Neural progenitor cell (in vitro differentiated cells): ENCODE measurements at regions not wholly inside any gene's neighbourhood (a gene's known extent, or its start where the extent isn't known, plus 50 kb on each side); places are given as distances from the start of the nearest gene placed in this dataset.

Source experiments
- EZH2 ChIP-seq: fragments of 200-600 bp; sonication (generic); IDR thresholded peaks from 2 replicates; pipeline ENCODE4 v1.6.1; 2017; ENCODE audit warnings: antibody characterized with exemption, mild to moderate bottlenecking, moderate library complexity
- TF ChIP-seq, protein P1 (sequence below): fragments of 200-600 bp; sonication (generic); IDR thresholded peaks from 2 replicates; pipeline ENCODE4 v1.5.1; 2017; ENCODE audit warnings: antibody characterized with exemption, mild to moderate bottlenecking

DNA sequence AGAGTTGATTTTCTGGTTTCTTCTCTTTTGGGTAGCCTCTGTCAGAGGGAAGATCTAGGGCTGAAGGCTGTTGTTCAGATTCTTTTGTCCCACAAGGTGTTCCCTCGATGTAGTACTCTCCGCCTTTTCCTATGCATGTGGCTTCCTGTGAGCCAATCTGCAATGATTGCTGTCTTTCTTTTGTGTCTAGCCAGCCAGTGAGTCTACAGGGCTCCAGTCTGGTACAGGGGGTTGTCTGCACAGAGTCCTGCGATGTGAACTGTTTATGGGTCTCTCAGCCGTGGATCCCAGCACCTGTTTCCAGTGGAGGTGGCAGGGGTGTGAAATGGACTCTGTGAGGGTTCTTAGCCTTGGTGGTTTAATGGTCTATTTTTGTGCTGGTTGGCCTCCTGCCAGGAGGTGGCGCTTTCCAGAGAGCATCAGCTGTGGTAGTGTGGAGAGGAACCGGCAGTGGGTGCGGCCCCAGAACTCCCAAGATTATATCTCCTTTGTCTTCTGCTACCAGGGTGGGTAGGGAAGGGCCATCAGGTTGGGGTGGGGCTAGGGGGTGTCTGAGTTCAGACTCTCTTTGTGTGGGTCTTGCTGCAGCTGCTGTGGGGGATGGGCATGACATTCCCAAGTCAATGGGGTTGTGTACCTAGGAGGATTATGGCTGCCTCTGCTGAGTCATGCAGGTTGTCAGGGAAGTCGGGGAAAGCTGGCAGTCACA, 81.3 kb upstream of the C21orf91 start:
- TF ChIP-seq, protein P1, sequence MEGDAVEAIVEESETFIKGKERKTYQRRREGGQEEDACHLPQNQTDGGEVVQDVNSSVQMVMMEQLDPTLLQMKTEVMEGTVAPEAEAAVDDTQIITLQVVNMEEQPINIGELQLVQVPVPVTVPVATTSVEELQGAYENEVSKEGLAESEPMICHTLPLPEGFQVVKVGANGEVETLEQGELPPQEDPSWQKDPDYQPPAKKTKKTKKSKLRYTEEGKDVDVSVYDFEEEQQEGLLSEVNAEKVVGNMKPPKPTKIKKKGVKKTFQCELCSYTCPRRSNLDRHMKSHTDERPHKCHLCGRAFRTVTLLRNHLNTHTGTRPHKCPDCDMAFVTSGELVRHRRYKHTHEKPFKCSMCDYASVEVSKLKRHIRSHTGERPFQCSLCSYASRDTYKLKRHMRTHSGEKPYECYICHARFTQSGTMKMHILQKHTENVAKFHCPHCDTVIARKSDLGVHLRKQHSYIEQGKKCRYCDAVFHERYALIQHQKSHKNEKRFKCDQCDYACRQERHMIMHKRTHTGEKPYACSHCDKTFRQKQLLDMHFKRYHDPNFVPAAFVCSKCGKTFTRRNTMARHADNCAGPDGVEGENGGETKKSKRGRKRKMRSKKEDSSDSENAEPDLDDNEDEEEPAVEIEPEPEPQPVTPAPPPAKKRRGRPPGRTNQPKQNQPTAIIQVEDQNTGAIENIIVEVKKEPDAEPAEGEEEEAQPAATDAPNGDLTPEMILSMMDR, result peak; percentile 30
- no peak for TF ChIP-seq EZH2
